ENCODE measurements at regions not wholly inside any gene's neighbourhood (a gene's known extent, or its start where the extent isn't known, plus 50 kb on each side); places are given as distances from the start of the nearest gene placed in this dataset.
"Not testable (repeated sequence)": the region's sequence is repeated elsewhere in the genome, so short reads cannot be mapped to it uniquely, and the experiment has no call there.

- not testable (repeated sequence) for TF ChIP-seq POLR2A, CTCF (IDR thresholded peaks at IDR 0.05)
Observed at GRCh38 chr11:93043186-93043585, 73.7 kb downstream of the MTNR1B start.
